GM18870 (cell line): ENCODE measurements at regions not wholly inside any gene's neighbourhood (a gene's known extent, or its start where the extent isn't known, plus 50 kb on each side); places are given as distances from the start of the nearest gene placed in this dataset.

ENCODE experiments used
- ATAC-seq: cut with Tn5 transposase; IDR thresholded peaks from one replicate; pipeline ENCODE4 v1.9.1; 2021; ENCODE audit warnings: moderate library complexity; ENCODE audit not compliant: unreplicated experiment

GRCh38 chr3:159439346-159439745 lies 549.3 kb upstream of the IL12A start:
- ATAC-seq = no peak

GRCh38 chr3:159441279-159441678 lies 547.4 kb upstream of the IL12A start:
- ATAC-seq = no peak

- no peak for ATAC-seq
Measured at GRCh38 chr3:159443266-159443665, 545.4 kb upstream of the IL12A start.

GRCh38 chr3:159447841-159448240 lies 540.8 kb upstream of the IL12A start:
- ATAC-seq = no peak

GRCh38 chr3:159448902-159449301 lies 539.7 kb upstream of the IL12A start:
- no peak for ATAC-seq

GRCh38 chr3:159451067-159451466 lies 537.6 kb upstream of the IL12A start:
- ATAC-seq = no peak

GRCh38 chr3:159451482-159451881 lies 537.2 kb upstream of the IL12A start:
- no peak for ATAC-seq

- no peak for ATAC-seq
Measured at GRCh38 chr3:159453036-159453435, 535.6 kb upstream of the IL12A start.

- no peak for ATAC-seq
Measured at GRCh38 chr3:159453945-159454344, 534.7 kb upstream of the IL12A start.

- ATAC-seq = no peak
Measured at GRCh38 chr3:159455741-159456181, 532.9 kb upstream of the IL12A start.

- ATAC-seq = no peak
Measured at GRCh38 chr3:159458010-159458409, 530.6 kb upstream of the IL12A start.

- no peak for ATAC-seq
Measured at GRCh38 chr3:159458982-159459381, 529.7 kb upstream of the IL12A start.

- no peak for ATAC-seq
Measured at GRCh38 chr3:159472611-159473010, 516.0 kb upstream of the IL12A start.

- ATAC-seq = no peak
Measured at GRCh38 chr3:159473206-159473605, 515.4 kb upstream of the IL12A start.

- no peak for ATAC-seq
Measured at GRCh38 chr3:159480046-159480445, 508.6 kb upstream of the IL12A start.

GRCh38 chr3:159482241-159482993 lies 506.2 kb upstream of the IL12A start:
- no peak for ATAC-seq

GRCh38 chr3:159482994-159483367 lies 505.7 kb upstream of the IL12A start:
- ATAC-seq = no peak

- no peak for ATAC-seq
Measured at GRCh38 chr3:159486580-159486979, 502.1 kb upstream of the IL12A start.

GRCh38 chr3:159487304-159487703 lies 501.3 kb upstream of the IL12A start:
- no peak for ATAC-seq

- ATAC-seq = no peak
Measured at GRCh38 chr3:159488602-159489001, 500.0 kb upstream of the IL12A start.

GRCh38 chr3:159497361-159497760 lies 491.3 kb upstream of the IL12A start:
- ATAC-seq = no peak

- no peak for ATAC-seq
Measured at GRCh38 chr3:159499031-159499793, 489.4 kb upstream of the IL12A start.
